ENCODE measurements at regions not wholly inside any gene's neighbourhood (a gene's known extent, or its start where the extent isn't known, plus 50 kb on each side); places are given as distances from the start of the nearest gene placed in this dataset.

DNA sequence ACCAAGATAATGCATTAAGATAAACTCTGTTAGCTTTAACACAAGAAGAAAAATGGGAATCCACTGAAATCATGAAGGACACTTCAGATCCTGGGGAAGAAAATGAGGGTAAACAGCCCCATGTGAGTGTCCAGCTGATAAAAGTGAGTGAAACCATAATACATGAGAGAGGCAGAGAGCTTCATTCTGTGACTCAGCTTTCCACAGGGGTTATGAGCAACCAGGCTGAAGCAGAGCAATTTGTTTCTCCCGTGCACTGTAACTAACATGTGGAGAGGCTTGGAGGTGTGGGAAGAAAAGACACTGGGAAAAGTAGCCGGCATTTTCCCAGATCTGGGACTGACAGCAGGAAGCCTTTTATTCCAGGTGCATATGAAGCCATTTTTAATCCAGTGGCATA lies 971.7 kb downstream of the ANKRD7 start:
- no peak for TF ChIP-seq POLR2A (IDR thresholded peaks at IDR 0.05; ENCODE audit: low read depth, low read length)
- TF ChIP-seq TAF1 (IDR thresholded peaks at IDR 0.05; ENCODE audit: low read depth, low read length), result no peak
- TF ChIP-seq POLR2AphosphoS5 (IDR thresholded peaks at IDR 0.05; ENCODE audit: low read depth, low read length), result no peak
- TF ChIP-seq SPI1 (IDR thresholded peaks at IDR 0.05; ENCODE audit: low read depth, low read length), result no peak
